IMR-90 (cell line): ENCODE measurements at regions not wholly inside any gene's neighbourhood (a gene's known extent, or its start where the extent isn't known, plus 50 kb on each side); places are given as distances from the start of the nearest gene placed in this dataset.

ENCODE experiments used
- ATAC-seq: fragments of 200-7000 bp; cut with Tn5 transposase; 2 replicates; pipeline ENCODE4 v1.9.1; 2020; ENCODE audit warnings: low read depth, mild to moderate bottlenecking, moderate library complexity
- BruUV-seq: library from RNA; stranded (reverse); fragments of 400-500 nt; replicated peaks from 2 replicates; lab custom pipeline; 2021; lab: Mats Ljungman, UMichigan
- CTCF ChIA-PET: fragments of 300-600 bp; formaldehyde crosslinking; extraction: SDS; loops from one replicate; lab custom pipeline; 2021; ENCODE audit warnings: antibody characterized with exemption; lab: Yijun Ruan, JAX
- POLR2A ChIA-PET: fragments of 300-600 bp; sonication (Branson Sonifier 250); formaldehyde crosslinking; loops from one replicate; lab custom pipeline; 2022; ENCODE audit warnings: antibody characterized with exemption; ENCODE audit not compliant: unreplicated experiment; lab: Charles Lee
- DNase-seq: peaks from one replicate; pipeline ENCODE4 v3.0.0; 2013
- H2AFZ ChIP-seq: replicated peaks from 2 replicates; pipeline ENCODE3; 2013; ENCODE audit warnings: low read length, mild to moderate bottlenecking; ENCODE audit not compliant: poor library complexity
- H2AK5ac ChIP-seq: 2 replicates; pipeline ENCODE4 v1.6.1; 2013; ENCODE audit warnings: low read depth, low read length, inconsistent platforms
- H2AK9ac ChIP-seq: replicated peaks from 2 replicates; pipeline ENCODE3; 2013; ENCODE audit warnings: mild to moderate bottlenecking, low read depth, low read length, moderate library complexity; ENCODE audit not compliant: poor library complexity
- H2BK120ac ChIP-seq: 2 replicates; pipeline ENCODE4 v1.6.1; 2013; ENCODE audit warnings: low read depth, low read length, inconsistent platforms
- H2BK15ac ChIP-seq: 3 replicates; pipeline ENCODE4 v1.6.1; 2013; ENCODE audit warnings: low read depth, low read length, inconsistent platforms
- H2BK20ac ChIP-seq: 2 replicates; pipeline ENCODE4 v1.6.1; 2013; ENCODE audit warnings: low read depth, mild to moderate bottlenecking, inconsistent platforms, low read length, moderate library complexity
- H2BK5ac ChIP-seq: 2 replicates; pipeline ENCODE4 v1.6.1; 2013; ENCODE audit warnings: mild to moderate bottlenecking, low read depth, low read length, inconsistent platforms; ENCODE audit not compliant: poor library complexity, severe bottlenecking
- H3K14ac ChIP-seq: replicated peaks from 2 replicates; pipeline ENCODE4 v1.6.1; 2013; ENCODE audit warnings: low read depth, low read length, inconsistent platforms
- H3K18ac ChIP-seq: 2 replicates; pipeline ENCODE4 v1.6.1; 2013; ENCODE audit warnings: low read depth, low read length, control low read depth
- H3K23ac ChIP-seq: 2 replicates; pipeline ENCODE4 v1.6.1; 2013; ENCODE audit warnings: low read depth, low read length, inconsistent platforms
- H3K27ac ChIP-seq: 2 replicates; pipeline ENCODE4 v1.5.1; 2013; ENCODE audit warnings: mild to moderate bottlenecking, control low read depth, low read length; ENCODE audit not compliant: insufficient read depth
- H3K27me3 ChIP-seq: 2 replicates; pipeline ENCODE4 v1.6.1; 2013; ENCODE audit warnings: low read length; ENCODE audit not compliant: control insufficient read depth, insufficient read depth
- H3K36me3 ChIP-seq: 2 replicates; pipeline ENCODE4 v1.6.1; 2013; ENCODE audit warnings: low read length, mixed read lengths; ENCODE audit not compliant: control insufficient read depth, insufficient read depth
- H3K4ac ChIP-seq: 2 replicates; pipeline ENCODE4 v1.6.1; 2013; ENCODE audit warnings: low read depth, low read length, inconsistent platforms
- H3K4me1 ChIP-seq: 2 replicates; pipeline ENCODE4 v1.6.1; 2013; ENCODE audit warnings: low read length, mixed read lengths; ENCODE audit not compliant: control insufficient read depth, insufficient read depth
- H3K4me2 ChIP-seq: 2 replicates; pipeline ENCODE4 v1.6.1; 2013; ENCODE audit warnings: low read depth, mild to moderate bottlenecking, control low read depth, low read length, moderate library complexity
- H3K4me3 ChIP-seq: 2 replicates; pipeline ENCODE4 v1.5.1; 2013; ENCODE audit warnings: low read depth, mild to moderate bottlenecking, control low read depth, low read length, moderate library complexity; ENCODE audit not compliant: insufficient read depth
- H3K56ac ChIP-seq: 2 replicates; pipeline ENCODE4 v1.6.1; 2013; ENCODE audit warnings: low read length, inconsistent platforms; ENCODE audit not compliant: insufficient read depth; ENCODE audit errors: extremely low read depth
- H3K79me1 ChIP-seq, 2 experiments: 2 replicates each; pipeline ENCODE4 v1.6.1; 2013; ENCODE audit warnings: low read length in 2 of 2, inconsistent platforms in 1 of 2, low read depth in 1 of 2
- H3K9ac ChIP-seq: 2 replicates; pipeline ENCODE4 v1.6.1; 2013; ENCODE audit warnings: low read depth, low read length, control low read depth
- H3K9me1 ChIP-seq: 2 replicates; pipeline ENCODE4 v1.6.1; 2013; ENCODE audit warnings: low read length, inconsistent platforms; ENCODE audit not compliant: insufficient read depth
- H3K9me3 ChIP-seq: 2 replicates; pipeline ENCODE4 v1.6.1; 2013; ENCODE audit warnings: low read length; ENCODE audit not compliant: control insufficient read depth, insufficient read depth
- H4K20me1 ChIP-seq: 2 replicates; pipeline ENCODE4 v1.6.1; 2013; ENCODE audit warnings: low read length, inconsistent platforms; ENCODE audit not compliant: insufficient read depth
- H4K5ac ChIP-seq: 2 replicates; pipeline ENCODE4 v1.6.1; 2013; ENCODE audit warnings: mild to moderate bottlenecking, low read depth, low read length, control low read depth
- H4K8ac ChIP-seq, 2 experiments: 2 replicates each; pipeline ENCODE4 v1.6.1; 2013; ENCODE audit warnings: low read depth in 2 of 2, low read length in 2 of 2, control low read depth in 1 of 2, inconsistent platforms in 1 of 2
- H4K91ac ChIP-seq: 2 replicates; pipeline ENCODE4 v1.6.1; 2013; ENCODE audit warnings: low read depth, low read length, inconsistent platforms; ENCODE audit not compliant: insufficient read depth
- CHD1 ChIP-seq: IDR thresholded peaks from 2 replicates; pipeline ENCODE4 v1.6.1; 2012; ENCODE audit warnings: low read depth, low read length, improper control_type of control experiment
- CTCF ChIP-seq: conservative IDR thresholded peaks from 2 replicates; pipeline ENCODE4 v1.5.1; 2012; ENCODE audit warnings: mild to moderate bottlenecking, low read depth, low read length, improper control_type of control experiment
- RAD21 ChIP-seq: IDR thresholded peaks from 2 replicates; pipeline ENCODE4 v1.6.1; 2012; ENCODE audit warnings: low read length, improper control_type of control experiment
- SMC3 ChIP-seq: fragments of 150-350 bp; IDR thresholded peaks from 2 replicates; pipeline ENCODE4 v1.6.1; 2016; ENCODE audit warnings: low read depth, mild to moderate bottlenecking, antibody characterized with exemption, low read length, moderate library complexity
- WGBS, 2 experiments: methylation state at CpG; one replicate each; pipeline versions ENCODE4 v1.1.5 to v1.1.7; 2013; ENCODE audit warnings: missing lambda C conversion rate in 2 of 2; ENCODE audit not compliant: insufficient read length in 1 of 2; ENCODE audit errors: extremely low coverage in 2 of 2; 5-methylcytosine and 5-hydroxymethylcytosine counted together
- dilution Hi-C: fragments of 300-500 bp; cut with HindIII; formaldehyde crosslinking; loops from one replicate; pipeline ENCODE4 v1.14.3; 2018; ENCODE audit warnings: low sequenced_read_pairs; ENCODE audit not compliant: unreplicated experiment
- in situ Hi-C: fragments of 300-500 bp; cut with MboI; formaldehyde crosslinking; loops from 3 replicates; pipeline ENCODE4 v1.14.3; 2019; ENCODE audit warnings: low sequenced_read_pairs, inconsistent platforms, mixed read lengths
- intact Hi-C: fragments of 100-400 bp; cut with micrococcal nuclease; formaldehyde crosslinking; loops from 2 replicates; pipeline ENCODE4 v1.10.0; 2022

- Histone ChIP-seq H2BK15ac (no peak overlapping the region), H3K14ac (no peak overlapping the region), H2BK20ac (no peak overlapping the region), H3K9me3 (no peaks in the 10 kb centered on the region), H2BK5ac (no peak overlapping the region), H3K27me3 (no peaks in the 10 kb centered on the region), H2AK9ac (no peak overlapping the region), H3K79me1 (no peaks in the 10 kb centered on the region), H2BK120ac (no peak overlapping the region), H3K9me1 (no peaks in the 10 kb centered on the region), H3K4me3 (no peak overlapping the region), H3K23ac (no peak overlapping the region), H3K9ac (no peak overlapping the region), H3K4me1 (no peaks in the 10 kb centered on the region), H4K20me1 (no peaks in the 10 kb centered on the region), H3K27ac (no peak overlapping the region), H3K4me2 (no peak overlapping the region), H4K91ac (no peak overlapping the region), H2AK5ac (no peak overlapping the region), H4K8ac (no peak overlapping the region), H4K5ac (no peak overlapping the region), H3K36me3 (no peaks in the 10 kb centered on the region), H2AFZ (no peak overlapping the region), H3K4ac (no peak overlapping the region), H3K56ac (no peak overlapping the region), H3K18ac (no peak overlapping the region)
- dilution Hi-C loops (no loop called here), in situ Hi-C loops (no loop called here), intact Hi-C loops (no loop called here)
- CTCF ChIA-PET, result interaction anchor here (0.6 to 3.0 kb wide), 7 partner anchors 12 to 1230 kb away, joined by 3 to 17 read pairs (median 3); no protein-coding TSS in a partner anchor
- DNase-seq, result peak; percentile 65
- BruUV-seq, result no TSS peak
- POLR2A ChIA-PET, result no interaction called here
- 0% methylated on average over 1 of the region's 5 CpGs; no CpG with 5 or more reads in 1 of the 2 experiments for WGBS, 2 experiments
- ATAC-seq, result peak; percentile 67; the same call in 1 of the 2 replicates
- TF ChIP-seq RAD21, result peak; percentile 74
- peak; percentile 45; the same call in 1 of the 2 replicates for TF ChIP-seq SMC3
- no peak for TF ChIP-seq CHD1
- TF ChIP-seq CTCF, result peak; percentile 77
These were observed 186.7 kb downstream of the NSUN3 start for GRCh38 chr3:94249491-94250079.
